ENCODE measurements at regions not wholly inside any gene's neighbourhood (a gene's known extent, or its start where the extent isn't known, plus 50 kb on each side); places are given as distances from the start of the nearest gene placed in this dataset.

- no peak for DNase-seq (ENCODE audit: low spot score)
Observed at GRCh38 chr18:72470391-72470790, 73.8 kb downstream of the CBLN2 start.

GRCh38 chr18:72468021-72468710, 76.0 kb downstream of the CBLN2 start:
- no peak for DNase-seq (ENCODE audit: low spot score)

- DNase-seq (ENCODE audit: low spot score): no peak
Observed at GRCh38 chr18:72460210-72460680, 83.9 kb downstream of the CBLN2 start.

GRCh38 chr18:72458271-72458670, 85.9 kb downstream of the CBLN2 start:
- DNase-seq (ENCODE audit: low spot score): no peak

- no peak for DNase-seq (ENCODE audit: low spot score)
Observed at GRCh38 chr18:72456802-72457201, 87.3 kb downstream of the CBLN2 start.

GRCh38 chr18:72452328-72452727, 91.8 kb downstream of the CBLN2 start:
- DNase-seq (ENCODE audit: low spot score): no peak

GRCh38 chr18:72444798-72445155, 99.4 kb downstream of the CBLN2 start:
- no peak for DNase-seq (ENCODE audit: low spot score)

- DNase-seq (ENCODE audit: low spot score): no peak
Observed at GRCh38 chr18:72444111-72444797, 99.9 kb downstream of the CBLN2 start.

GRCh38 chr18:72436401-72436800, 107.7 kb downstream of the CBLN2 start:
- no peak for DNase-seq (ENCODE audit: low spot score)

- no peak for DNase-seq (ENCODE audit: low spot score)
Observed at GRCh38 chr18:72433756-72434155, 110.4 kb downstream of the CBLN2 start.

GRCh38 chr18:72427721-72428120, 116.4 kb downstream of the CBLN2 start:
- DNase-seq (ENCODE audit: low spot score): no peak

GRCh38 chr18:72419914-72420313, 124.2 kb downstream of the CBLN2 start:
- DNase-seq (ENCODE audit: low spot score): no peak

GRCh38 chr18:72412927-72413326, 131.2 kb downstream of the CBLN2 start:
- no peak for DNase-seq (ENCODE audit: low spot score)

GRCh38 chr18:72411261-72411660, 132.9 kb downstream of the CBLN2 start:
- no peak for DNase-seq (ENCODE audit: low spot score)

- no peak for DNase-seq (ENCODE audit: low spot score)
Observed at GRCh38 chr18:72410399-72410798, 133.7 kb downstream of the CBLN2 start.

GRCh38 chr18:72409903-72410302, 134.2 kb downstream of the CBLN2 start:
- DNase-seq (ENCODE audit: low spot score): no peak

GRCh38 chr18:72407048-72407447, 137.1 kb downstream of the CBLN2 start:
- no peak for DNase-seq (ENCODE audit: low spot score)

- no peak for DNase-seq (ENCODE audit: low spot score)
Observed at GRCh38 chr18:72391951-72392350, 152.2 kb downstream of the CBLN2 start.

GRCh38 chr18:72391427-72391826, 152.7 kb downstream of the CBLN2 start:
- no peak for DNase-seq (ENCODE audit: low spot score)

GRCh38 chr18:72378016-72378415, 166.1 kb downstream of the CBLN2 start:
- no peak for DNase-seq (ENCODE audit: low spot score)

GRCh38 chr18:72376256-72376655, 167.9 kb downstream of the CBLN2 start:
- no peak for DNase-seq (ENCODE audit: low spot score)

- DNase-seq (ENCODE audit: low spot score): no peak
Observed at GRCh38 chr18:72375618-72376017, 168.5 kb downstream of the CBLN2 start.

GRCh38 chr18:72372076-72372475, 172.1 kb downstream of the CBLN2 start:
- no peak for DNase-seq (ENCODE audit: low spot score)

- DNase-seq (ENCODE audit: low spot score): no peak
Observed at GRCh38 chr18:72368308-72368707, 175.8 kb downstream of the CBLN2 start.

Measured in Ammon's horn (tissue), 1 donor.